GM19239 (cell line): ENCODE measurements at regions not wholly inside any gene's neighbourhood (a gene's known extent, or its start where the extent isn't known, plus 50 kb on each side); places are given as distances from the start of the nearest gene placed in this dataset.

ENCODE experiments used
- DNase-seq: peaks from one replicate; pipeline ENCODE4 v3.0.0; 2011; ENCODE audit warnings: low spot score; ENCODE audit not compliant: insufficient read length
- FAIRE-seq: peaks from 2 replicates; lab custom pipeline; 2011; peaks lifted over from hg19 to GRCh38; lab: Jason Lieb, UNC

DNA sequence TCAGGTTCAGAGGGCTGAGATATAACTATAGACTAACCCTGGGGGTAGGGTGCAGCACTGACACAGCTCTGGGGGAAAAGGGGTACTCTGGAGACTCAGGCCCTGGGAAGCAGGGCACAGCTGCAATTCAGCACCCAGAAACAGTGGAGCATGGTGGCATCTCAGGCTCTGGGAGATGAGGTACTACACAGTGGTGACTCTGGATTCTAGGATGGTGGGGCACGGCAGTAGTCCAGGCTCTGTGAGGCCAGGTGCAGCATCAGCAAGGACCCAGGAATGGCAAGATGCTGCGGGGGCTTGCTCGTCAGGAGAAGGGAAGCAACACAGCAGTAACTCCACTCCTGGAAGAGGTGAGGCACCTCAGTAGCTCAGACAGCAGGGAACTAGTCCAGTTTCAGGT lies 271.5 kb upstream of the MOCS1 start:
- FAIRE-seq, result no peak
- DNase-seq, result no peak

DNA sequence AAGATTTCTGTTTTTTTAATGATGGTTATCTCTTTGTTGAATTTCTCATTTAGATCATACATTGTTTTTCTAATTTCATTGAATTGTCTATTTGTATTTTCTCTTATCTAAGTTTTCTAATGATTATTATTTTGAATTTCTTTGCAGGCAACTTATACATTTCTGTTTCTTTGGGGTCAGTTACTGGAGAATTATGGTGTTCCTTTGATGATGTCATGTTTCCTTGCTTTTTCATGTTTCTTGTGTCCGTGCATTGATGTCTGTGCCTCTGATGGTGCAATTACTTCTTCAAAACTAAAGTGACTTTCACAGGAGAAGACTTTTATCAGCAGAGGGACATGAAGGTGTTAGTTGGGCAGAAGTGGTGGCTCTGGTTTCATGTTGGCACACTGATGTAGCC lies 270.7 kb upstream of the MOCS1 start:
- DNase-seq (no peak), FAIRE-seq (no peak)

DNA sequence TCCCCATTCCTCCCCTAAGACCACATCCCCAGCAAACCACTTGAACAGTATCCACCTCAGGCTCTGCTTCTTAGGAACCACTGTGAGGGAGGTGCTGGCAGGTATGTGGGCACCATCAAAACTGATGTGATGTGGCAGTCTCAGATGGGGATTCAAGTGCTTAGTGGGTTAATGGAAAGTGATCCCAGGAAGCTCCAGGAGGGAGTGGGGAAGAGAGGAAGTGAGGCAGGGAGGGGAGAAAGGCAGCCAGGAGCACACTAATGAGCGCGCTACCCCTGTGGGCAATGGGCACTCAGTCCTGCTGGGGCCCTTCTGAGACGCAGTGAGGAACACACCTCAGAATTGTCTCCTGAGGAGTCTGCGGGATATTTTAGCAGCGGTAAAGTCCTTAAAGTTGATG lies 263.1 kb upstream of the MOCS1 start:
- FAIRE-seq, result no peak
- no peak for DNase-seq

DNA sequence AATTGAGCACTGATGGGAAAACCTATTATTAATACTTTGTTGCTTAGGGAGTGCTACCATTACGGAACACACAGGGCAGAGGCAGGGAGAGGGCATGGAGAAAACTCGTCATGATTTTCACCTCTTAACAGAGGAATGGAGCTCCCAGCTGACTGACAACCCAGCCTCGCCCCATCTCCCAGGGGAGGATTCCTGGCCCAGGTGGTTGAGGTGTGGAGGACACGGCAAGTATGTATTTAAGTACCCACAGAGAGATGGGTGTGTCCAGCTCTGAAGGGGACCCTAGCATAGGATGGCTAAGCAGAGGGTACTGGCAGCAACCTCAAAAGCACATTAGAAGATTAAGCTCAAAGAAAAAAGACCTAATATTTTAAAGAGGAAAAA lies 261.9 kb upstream of the MOCS1 start:
- no peak for FAIRE-seq
- DNase-seq, result no peak

DNA sequence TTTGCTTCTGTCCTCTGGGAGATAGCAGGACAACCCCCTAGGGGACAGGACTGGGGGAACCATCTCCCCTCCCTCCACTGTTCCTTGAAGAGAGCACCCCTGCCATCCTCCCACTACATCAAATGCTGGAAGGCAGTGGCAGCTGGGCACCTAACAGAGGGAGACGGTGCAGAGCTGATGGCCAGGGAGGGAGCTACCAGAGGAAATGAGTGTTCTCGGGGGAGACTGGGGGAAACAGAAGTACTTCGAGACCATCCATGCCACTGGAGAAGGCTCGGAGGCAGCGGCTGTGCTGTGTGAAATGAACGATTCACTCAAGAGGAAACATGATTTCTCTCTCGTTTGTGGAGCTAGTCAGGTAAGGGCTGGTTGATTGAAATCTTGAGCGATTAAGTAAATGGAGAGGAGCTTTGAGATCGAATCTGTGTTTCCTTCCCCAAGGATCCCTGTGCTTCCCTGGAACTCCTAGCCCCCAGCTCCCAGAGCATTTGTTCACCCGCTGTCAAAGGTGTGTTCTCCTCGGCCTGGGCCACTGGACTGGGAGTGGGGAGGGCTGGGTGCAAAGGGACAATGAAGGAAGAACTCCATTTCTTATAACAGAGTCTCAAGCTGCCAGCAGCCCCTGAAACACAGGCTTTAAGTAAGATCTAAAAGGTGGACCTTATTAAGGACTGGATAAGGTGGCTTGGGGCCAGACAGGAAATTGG lies 261.3 kb upstream of the MOCS1 start:
- no peak for FAIRE-seq
- no peak for DNase-seq

DNA sequence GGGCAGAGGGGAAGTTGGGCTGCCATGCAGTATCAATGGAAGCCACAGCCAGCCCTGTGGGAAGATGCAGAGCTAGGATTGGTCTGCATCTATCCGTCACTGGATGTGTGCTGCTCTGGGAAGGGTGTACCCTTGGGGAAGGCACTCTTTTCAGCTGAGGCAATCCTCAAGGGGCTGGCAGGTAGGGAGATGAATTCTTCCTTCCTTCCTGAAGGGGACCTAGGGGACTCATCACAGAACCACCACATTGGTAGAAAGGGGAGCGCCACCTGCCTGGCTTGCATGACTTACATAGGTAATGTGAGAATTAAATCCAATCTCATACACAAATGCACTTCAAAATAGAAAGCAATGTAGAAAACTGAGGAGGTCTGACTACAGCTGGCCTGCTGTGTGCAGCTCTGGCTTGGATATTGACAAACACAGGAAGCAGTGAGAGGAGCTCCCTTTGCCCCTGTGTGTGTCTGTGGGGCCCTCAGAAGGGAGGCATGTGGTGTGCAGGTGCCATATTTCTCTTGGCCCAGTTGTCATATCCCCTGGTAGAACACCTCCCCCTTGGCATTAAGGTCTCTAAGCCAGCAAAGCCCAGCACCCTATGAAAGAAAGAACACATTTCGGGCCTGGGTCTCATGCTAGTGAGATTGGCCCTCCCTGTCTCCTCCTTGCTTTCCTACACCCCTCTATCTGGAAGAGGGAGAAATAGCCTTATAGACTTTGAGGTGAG lies 260.3 kb upstream of the MOCS1 start:
- FAIRE-seq, result no peak
- DNase-seq, result no peak

DNA sequence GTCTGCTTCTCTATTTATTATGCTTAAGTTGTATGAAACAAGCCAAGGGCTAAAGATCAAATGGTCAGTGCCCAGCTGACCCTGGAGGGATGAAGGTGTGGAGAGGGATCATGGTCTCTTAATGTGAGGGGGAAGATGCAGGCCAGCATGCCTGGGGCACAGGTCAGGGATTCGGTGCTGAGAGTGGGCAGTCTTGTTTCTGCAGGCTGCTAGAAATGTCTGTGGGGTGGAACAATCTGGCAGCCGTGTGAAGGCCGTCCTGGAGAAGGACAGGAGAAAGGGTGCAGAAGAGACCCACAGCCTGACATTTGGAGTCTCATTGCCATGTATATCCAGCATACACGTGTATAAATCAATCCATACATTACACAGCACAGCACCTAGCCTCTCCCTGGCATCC lies 258.3 kb upstream of the MOCS1 start:
- FAIRE-seq (no peak), DNase-seq (no peak)

DNA sequence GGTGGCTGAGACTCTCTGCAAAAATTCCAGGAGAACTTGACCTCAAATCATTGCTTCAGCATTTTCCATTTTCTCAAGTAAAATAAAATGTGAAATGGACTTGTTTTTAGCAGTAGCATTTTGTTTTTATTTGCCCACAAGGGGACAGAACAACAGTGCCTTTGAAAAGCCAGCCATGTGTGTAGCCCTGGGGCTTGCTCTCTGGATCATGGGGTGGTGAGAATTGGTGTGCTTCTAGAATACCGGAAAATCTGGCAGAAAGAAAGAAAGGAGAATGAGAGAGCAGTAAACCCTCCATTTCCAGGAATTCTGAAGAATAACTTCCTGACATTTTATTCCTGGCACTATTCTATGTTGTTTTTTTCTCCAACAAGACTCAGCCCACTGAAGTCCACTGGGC lies 254.7 kb upstream of the MOCS1 start:
- no peak for FAIRE-seq
- DNase-seq, result no peak

DNA sequence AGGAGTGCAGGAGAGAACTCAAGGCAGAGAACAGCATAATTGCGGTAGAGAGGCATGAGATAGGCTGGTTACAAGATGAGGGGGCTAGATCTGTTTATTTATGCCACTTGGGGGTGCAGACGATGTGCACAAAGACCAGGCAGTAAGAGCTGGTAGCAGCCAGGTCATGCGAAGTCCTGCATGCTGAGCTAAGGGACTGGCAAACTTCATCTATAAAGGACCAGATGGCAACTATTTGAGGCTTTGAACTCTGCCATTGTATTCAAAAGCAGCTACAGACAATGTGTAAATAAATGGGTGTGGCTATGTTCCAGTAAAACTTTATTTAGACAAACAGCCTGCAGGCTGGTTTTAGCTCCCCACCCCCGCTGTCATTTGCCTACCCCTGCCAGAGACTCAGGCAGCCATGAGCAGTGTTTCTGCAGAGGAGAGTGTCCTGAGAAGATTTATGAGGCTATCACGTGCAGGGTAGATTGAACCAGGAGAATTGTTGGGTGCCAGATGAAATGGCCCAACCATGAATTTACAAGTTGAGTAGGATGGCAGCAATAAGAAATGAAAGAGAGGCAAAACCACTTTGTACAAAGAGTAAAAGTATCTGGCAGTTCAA lies 253.4 kb upstream of the MOCS1 start:
- no peak for DNase-seq
- no peak for FAIRE-seq

DNA sequence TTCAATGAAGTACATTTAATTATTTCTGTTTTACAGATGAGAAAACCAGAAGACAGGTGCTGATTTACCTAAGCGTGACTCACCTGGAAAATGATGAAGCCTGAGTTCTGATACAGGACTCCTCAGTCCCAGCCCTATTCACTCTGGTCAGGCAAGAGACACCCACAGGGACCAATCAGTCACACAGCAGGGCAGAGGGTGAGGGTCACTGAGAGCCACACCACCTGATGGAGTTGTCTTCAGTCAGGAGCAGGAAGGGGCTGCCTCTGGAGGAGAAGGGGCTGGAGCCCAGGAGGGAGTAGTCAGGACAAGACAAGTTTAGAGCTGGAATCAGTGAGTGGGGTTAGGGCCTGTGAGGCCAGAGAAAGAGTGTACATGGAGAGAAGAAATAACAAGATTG lies 251.2 kb upstream of the MOCS1 start:
- DNase-seq (no peak), FAIRE-seq (no peak)

DNA sequence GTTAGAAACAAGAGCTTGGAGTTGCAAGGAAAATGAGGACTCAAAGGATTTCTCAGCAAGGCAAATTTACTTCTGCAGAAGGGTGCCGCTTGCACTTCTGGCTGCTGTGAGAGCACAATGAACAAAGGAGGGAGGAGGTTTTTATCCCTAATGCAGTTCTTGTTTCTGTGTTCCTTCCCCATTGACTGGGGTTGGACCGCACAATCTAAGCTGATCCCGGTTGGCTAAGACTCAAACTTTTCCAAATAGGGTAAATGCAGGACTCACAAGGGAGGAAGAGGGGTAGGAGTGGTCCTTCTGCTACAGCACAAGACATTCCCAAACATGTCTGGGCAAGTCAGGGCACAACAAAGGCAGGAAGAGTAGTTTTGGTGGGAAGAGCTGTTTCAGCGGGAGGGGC lies 249.6 kb upstream of the MOCS1 start:
- DNase-seq (no peak), FAIRE-seq (no peak)

DNA sequence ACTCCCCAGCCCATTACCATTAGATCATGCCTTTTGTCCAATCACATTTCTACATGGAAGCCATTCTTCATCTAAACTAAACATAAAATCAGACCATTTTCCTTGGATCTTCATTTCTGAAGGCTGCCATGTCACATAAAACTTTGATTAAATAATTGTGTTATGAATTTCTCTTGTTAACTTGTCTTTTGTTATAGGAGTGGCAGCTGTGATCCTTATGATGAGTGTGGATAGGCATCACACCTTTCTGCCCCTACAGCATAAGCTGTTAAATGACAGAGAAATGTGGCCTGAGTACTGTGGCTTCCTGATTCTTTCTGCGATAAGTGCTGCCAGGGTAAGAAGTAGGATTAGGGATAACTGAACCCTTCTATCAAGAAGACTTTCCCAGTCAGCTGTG lies 247.1 kb upstream of the MOCS1 start:
- no peak for FAIRE-seq

DNA sequence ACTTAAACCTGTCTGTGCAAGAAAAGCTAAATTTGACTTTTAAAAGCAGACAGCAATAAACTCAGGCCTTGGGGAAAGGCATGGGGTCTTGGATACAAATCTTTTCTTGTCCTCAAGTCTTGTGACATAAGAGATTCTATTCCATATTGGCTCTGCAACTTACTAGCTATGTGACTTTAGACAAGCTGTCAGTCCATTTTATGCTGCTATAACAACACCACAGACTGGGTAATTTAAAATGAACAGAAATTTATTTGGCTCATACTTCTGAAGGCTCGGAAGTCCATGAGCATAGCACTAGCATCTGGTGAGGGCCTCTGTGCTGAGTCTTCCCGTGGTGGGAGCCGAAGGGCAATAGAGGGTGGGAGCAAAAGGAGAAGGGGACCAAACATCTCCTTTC lies 246.0 kb upstream of the MOCS1 start:
- no peak for FAIRE-seq
- no peak for DNase-seq

More for the DNA sequence above, 247.1 kb upstream of the MOCS1 start:
- no peak for DNase-seq

DNA sequence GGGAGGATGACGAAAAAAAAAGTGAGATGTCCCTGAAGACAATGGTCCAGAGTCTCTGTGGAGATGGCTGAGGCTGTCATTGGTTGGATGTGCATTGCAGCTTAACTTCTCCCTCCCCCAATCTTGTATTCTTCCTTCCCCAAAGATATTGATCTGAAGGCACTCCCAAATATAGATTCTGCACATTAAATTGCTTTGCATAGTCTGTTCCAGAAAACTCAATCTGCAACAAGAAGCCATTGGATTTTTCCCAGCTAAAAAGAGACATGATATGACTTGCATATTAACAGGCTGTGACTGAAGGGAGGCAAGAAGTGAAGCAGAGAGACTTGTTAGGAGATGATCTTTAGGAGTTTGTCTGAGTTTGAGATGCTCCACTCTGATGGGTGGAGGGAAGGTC lies 245.2 kb upstream of the MOCS1 start:
- FAIRE-seq (no peak), DNase-seq (no peak)

DNA sequence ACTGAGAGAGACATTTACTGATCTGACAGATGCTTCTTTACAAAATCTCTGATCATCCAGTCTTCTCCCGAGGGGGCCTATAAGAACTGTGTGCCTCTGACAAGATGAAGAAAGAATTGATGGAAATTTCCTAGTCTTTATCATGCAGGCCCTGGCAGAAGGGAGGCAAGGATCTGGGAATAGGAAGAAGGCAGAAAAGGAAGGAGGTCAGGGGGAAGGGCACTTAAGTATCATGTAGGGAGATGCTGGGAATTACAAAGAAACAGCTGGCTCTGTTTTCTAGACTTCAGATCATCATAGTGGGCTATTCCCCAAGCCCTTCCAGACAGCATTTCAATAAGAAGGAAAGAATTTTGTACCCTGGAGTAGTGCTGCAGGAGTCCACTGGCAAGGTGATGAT lies 243.3 kb upstream of the MOCS1 start:
- DNase-seq (no peak), FAIRE-seq (no peak)

DNA sequence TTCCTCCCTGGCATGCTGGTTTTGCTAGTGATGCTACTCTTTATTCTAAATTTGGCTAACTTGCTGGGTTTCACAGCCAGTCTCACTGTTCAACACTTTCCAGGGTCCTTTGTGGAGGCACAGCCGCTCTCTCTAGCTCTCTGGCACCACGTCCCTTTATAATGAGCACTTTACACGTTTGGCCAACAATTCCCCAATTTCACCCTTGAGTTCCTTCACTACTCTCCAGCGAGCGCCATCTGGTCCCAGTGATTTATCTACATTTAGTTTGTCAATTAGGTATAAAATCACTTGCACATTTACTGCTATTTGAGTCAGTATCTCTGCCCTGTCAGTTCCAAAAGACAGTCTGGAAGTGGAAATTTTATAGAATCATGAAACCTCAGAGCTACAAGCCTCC lies 241.9 kb upstream of the MOCS1 start:
- FAIRE-seq, result no peak
- DNase-seq, result no peak

DNA sequence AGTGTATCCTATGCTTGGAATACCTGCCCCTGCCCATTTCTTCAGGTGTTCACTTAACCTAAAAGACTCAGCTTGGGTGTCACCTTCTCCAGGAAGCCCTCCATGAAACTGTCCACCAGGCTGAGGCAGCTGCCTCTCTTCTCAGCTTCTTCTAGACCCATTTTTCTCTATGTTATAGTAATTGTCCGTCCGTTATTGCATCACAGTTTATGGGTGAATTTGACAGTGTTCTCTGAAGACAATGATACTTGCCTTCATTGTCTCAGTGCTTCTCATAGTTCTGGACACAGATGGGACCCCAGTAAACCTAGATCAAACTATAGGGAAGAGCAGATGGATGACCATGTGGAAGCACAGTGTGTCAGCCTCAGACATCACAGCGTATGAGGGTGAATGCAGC lies 238.0 kb upstream of the MOCS1 start:
- FAIRE-seq, result no peak

DNA sequence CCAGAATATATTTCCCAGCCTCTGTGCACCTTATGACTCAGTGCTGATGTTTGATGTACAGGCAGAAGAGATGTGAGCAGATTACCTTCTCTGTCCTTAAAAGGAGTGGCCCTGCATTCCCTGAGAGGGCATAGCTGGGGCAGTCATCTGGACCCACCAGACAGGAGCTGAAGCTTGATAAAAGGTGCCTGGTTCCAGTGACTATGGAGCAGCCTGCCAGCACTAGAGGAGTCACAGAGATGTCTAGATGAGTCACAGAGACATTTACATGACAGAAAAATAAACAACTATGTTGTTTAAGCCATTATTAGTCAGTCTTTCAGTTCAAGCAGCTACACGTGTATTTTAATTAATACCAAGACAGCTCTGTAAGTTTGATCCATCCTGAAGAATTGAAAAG lies 237.1 kb upstream of the MOCS1 start:
- no peak for FAIRE-seq
- no peak for DNase-seq

More for the DNA sequence above, 238.0 kb upstream of the MOCS1 start:
- no peak for DNase-seq

DNA sequence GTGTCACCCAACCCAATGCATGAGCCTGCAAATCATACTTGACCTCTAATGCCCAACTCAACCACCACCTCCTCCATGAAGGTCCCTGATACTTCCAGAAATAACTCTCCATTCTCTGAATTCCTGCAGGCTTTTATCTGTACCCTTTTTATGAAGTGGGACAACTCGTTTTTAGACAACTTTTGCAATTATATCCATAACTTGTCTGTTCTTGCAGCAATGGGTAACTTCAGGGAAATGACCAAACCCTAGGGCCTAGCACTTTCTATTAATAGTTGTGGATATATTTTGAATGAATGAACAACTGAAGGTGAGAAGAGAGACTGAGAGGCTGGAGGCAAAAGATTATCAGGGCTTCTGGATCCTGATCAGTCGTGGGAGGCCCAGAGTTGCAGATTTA lies 236.6 kb upstream of the MOCS1 start:
- FAIRE-seq (no peak), DNase-seq (no peak)

DNA sequence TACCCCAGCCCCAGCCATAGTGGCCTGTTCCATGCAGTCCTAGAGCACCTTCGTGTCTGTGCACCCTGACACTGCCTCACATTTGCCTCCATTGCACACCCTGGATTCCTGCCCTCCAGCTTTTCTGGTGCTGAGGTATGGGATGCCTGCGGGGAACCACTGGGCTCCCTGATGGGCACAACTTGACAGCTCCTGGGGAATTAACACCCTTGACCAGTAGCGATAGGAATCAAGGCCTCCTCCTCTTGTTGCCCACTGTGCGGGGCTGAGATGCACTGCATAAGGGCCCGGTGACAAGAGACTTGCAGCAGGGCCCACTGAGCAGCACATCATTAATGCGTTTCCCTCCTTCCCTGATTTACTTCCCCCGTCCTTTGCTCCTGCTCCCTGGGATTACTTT lies 235.6 kb upstream of the MOCS1 start:
- DNase-seq (no peak), FAIRE-seq (no peak)

DNA sequence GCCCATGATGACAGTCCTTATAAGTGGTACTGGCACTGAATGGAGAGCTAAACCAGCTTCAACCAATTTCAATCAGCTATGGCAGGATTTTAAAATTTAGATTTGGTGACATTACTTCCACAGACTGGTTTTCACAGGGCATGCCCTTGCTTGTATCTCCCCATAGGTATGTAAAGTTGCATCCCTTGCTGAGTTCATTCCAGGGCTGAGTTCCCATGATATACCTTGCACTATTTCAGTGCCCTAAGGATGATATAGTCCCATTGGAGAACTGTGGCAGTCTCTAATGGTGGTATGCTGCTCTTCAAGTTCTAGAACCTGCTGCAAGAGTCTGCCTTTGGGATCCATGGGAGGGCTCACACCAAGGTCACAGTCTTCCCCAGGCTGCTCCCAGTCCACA lies 232.7 kb upstream of the MOCS1 start:
- FAIRE-seq, result no peak
- no peak for DNase-seq
